Effector memory CD8-positive, alpha-beta T cell (primary cell): ENCODE measurements at regions not wholly inside any gene's neighbourhood (a gene's known extent, or its start where the extent isn't known, plus 50 kb on each side); places are given as distances from the start of the nearest gene placed in this dataset.

Source experiments
- ATAC-seq: fragments of 150-1000 bp; cut with Tn5 transposase; replicated peaks from 2 replicates; pipeline ENCODE4 v1.10.0; 2021; ENCODE audit warnings: mild to moderate bottlenecking, moderate library complexity
- DNase-seq, 3 experiments: peaks; one replicate each; pipeline ENCODE4 v3.0.0; 2021
- H3K27ac Mint-ChIP-seq, 2 donors: one replicate each; pipeline ENCODE4 v1.8.0; 2022; ENCODE audit warnings: mild to moderate bottlenecking in 2 of 2, mixed read lengths in 2 of 2, moderate library complexity in 2 of 2
- H3K27me3 Mint-ChIP-seq, 2 donors: one replicate each; pipeline ENCODE4 v1.8.0; 2022; ENCODE audit warnings: mixed read lengths in 2 of 2
- H3K36me3 Mint-ChIP-seq: one replicate; pipeline ENCODE4 v1.8.0; 2022; ENCODE audit warnings: mild to moderate bottlenecking, moderate library complexity, mixed read lengths; ENCODE audit not compliant: insufficient read depth
- H3K4me1 Mint-ChIP-seq, 2 donors: one replicate each; pipeline ENCODE4 v1.8.0; 2022; ENCODE audit warnings: low read depth in 2 of 2, mixed read lengths in 2 of 2
- H3K4me3 Mint-ChIP-seq, 2 donors: one replicate each; pipeline ENCODE4 v1.8.0; 2022; ENCODE audit warnings: mild to moderate bottlenecking in 2 of 2, mixed read lengths in 2 of 2, moderate library complexity in 2 of 2
- H3K9me3 Mint-ChIP-seq, 2 donors: one replicate each; pipeline ENCODE4 v1.8.0; 2022; ENCODE audit warnings: mixed read lengths in 2 of 2

- H3K4me3 Mint-ChIP-seq: no peak overlapping the region
- peaks cover 15 to 23% of the 10 kb centered on the region in 2 donors for H3K27me3 Mint-ChIP-seq
- H3K9me3 Mint-ChIP-seq: no peaks in the 10 kb centered on the region
These were observed 73.8 kb upstream of the FAM98A start for GRCh38 chr2:33672896-33673295.

GRCh38 chr2:33672389-33672788, 73.3 kb upstream of the FAM98A start:
- no peaks in the 10 kb centered on the region for H3K9me3 Mint-ChIP-seq
- DNase-seq (no peak), ATAC-seq (no peak)
- peaks cover 0 to 2% of the 10 kb centered on the region in 2 donors for H3K4me1 Mint-ChIP-seq
- H3K27me3 Mint-ChIP-seq: peaks cover 15 to 23% of the 10 kb centered on the region in 2 donors
- no peak overlapping the region for H3K4me3 Mint-ChIP-seq
- no peaks in the 10 kb centered on the region for H3K36me3 Mint-ChIP-seq
- no peak overlapping the region for H3K27ac Mint-ChIP-seq

More at GRCh38 chr2:33672896-33673295, 73.8 kb upstream of the FAM98A start:
- DNase-seq (no peak), ATAC-seq (no peak)
- no peaks in the 10 kb centered on the region for H3K36me3 Mint-ChIP-seq
- no peak overlapping the region for H3K27ac Mint-ChIP-seq
- H3K4me1 Mint-ChIP-seq: peaks cover 0 to 2% of the 10 kb centered on the region in 2 donors

GRCh38 chr2:33671198-33671597, 72.1 kb upstream of the FAM98A start:
- H3K4me3 Mint-ChIP-seq: no peak overlapping the region
- ATAC-seq (no peak), DNase-seq (no peak)
- H3K4me1 Mint-ChIP-seq: peaks cover 0 to 2% of the 10 kb centered on the region in 2 donors
- no peaks in the 10 kb centered on the region for H3K9me3 Mint-ChIP-seq
- H3K27me3 Mint-ChIP-seq: peaks cover 15 to 23% of the 10 kb centered on the region in 2 donors
- H3K36me3 Mint-ChIP-seq: no peaks in the 10 kb centered on the region
- H3K27ac Mint-ChIP-seq: no peak overlapping the region

GRCh38 chr2:33670392-33670937, 71.4 kb upstream of the FAM98A start:
- DNase-seq: no peak
- Mint-ChIP-seq H3K36me3 (no peaks in the 10 kb centered on the region), H3K4me3 (no peak overlapping the region), H3K9me3 (no peaks in the 10 kb centered on the region), H3K4me1 (peaks cover 0 to 2% of the 10 kb centered on the region in 2 donors), H3K27ac (no peak overlapping the region), H3K27me3 (peaks cover 15 to 23% of the 10 kb centered on the region in 2 donors)
- ATAC-seq: no peak

- Mint-ChIP-seq H3K27me3 (peaks cover 15% of the 10 kb centered on the region in 2 donors), H3K4me1 (no peaks in the 10 kb centered on the region), H3K27ac (no peak overlapping the region), H3K9me3 (no peaks in the 10 kb centered on the region), H3K4me3 (no peak overlapping the region), H3K36me3 (no peaks in the 10 kb centered on the region)
- ATAC-seq: no peak
- DNase-seq: no peak
These were observed 67.8 kb upstream of the FAM98A start for GRCh38 chr2:33666879-33667278.

- H3K27me3 Mint-ChIP-seq: peaks cover 1 to 7% of the 10 kb centered on the region in 2 donors
- H3K27ac Mint-ChIP-seq: no peak overlapping the region
- H3K36me3 Mint-ChIP-seq: no peaks in the 10 kb centered on the region
- no peaks in the 10 kb centered on the region for H3K4me1 Mint-ChIP-seq
- DNase-seq: no peak
- no peak overlapping the region for H3K4me3 Mint-ChIP-seq
- no peak for ATAC-seq
- H3K9me3 Mint-ChIP-seq: no peaks in the 10 kb centered on the region
These were observed 65.9 kb upstream of the FAM98A start for GRCh38 chr2:33665039-33665438.

GRCh38 chr2:33660416-33661123, 61.5 kb upstream of the FAM98A start:
- DNase-seq: no peak
- Mint-ChIP-seq H3K36me3 (no peaks in the 10 kb centered on the region), H3K9me3 (no peaks in the 10 kb centered on the region), H3K4me1 (no peaks in the 10 kb centered on the region), H3K4me3 (no peak overlapping the region), H3K27ac (no peak overlapping the region), H3K27me3 (peaks cover 6 to 11% of the 10 kb centered on the region in 2 donors)
- ATAC-seq: no peak

GRCh38 chr2:33655626-33656320, 56.7 kb upstream of the FAM98A start:
- no peak overlapping the region for H3K27ac Mint-ChIP-seq
- DNase-seq (no peak), ATAC-seq (no peak)
- H3K4me3 Mint-ChIP-seq: no peak overlapping the region
- no peaks in the 10 kb centered on the region for H3K4me1 Mint-ChIP-seq
- peaks cover 18 to 23% of the 10 kb centered on the region in 2 donors for H3K27me3 Mint-ChIP-seq
- H3K9me3 Mint-ChIP-seq: no peaks in the 10 kb centered on the region
- H3K36me3 Mint-ChIP-seq: no peaks in the 10 kb centered on the region

GRCh38 chr2:33652830-33653229, 53.7 kb upstream of the FAM98A start:
- Mint-ChIP-seq H3K4me3 (no peak overlapping the region), H3K27ac (no peak overlapping the region), H3K4me1 (no peaks in the 10 kb centered on the region), H3K27me3 (peaks cover 18 to 35% of the 10 kb centered on the region in 2 donors), H3K9me3 (no peaks in the 10 kb centered on the region), H3K36me3 (no peaks in the 10 kb centered on the region)
- DNase-seq: no peak
- no peak for ATAC-seq

- no peaks in the 10 kb centered on the region for H3K36me3 Mint-ChIP-seq
- H3K27ac Mint-ChIP-seq: no peak overlapping the region
- H3K4me3 Mint-ChIP-seq: no peak overlapping the region
- peaks cover 12 to 41% of the 10 kb centered on the region in 2 donors for H3K27me3 Mint-ChIP-seq
- DNase-seq (no peak), ATAC-seq (no peak)
- H3K4me1 Mint-ChIP-seq: no peaks in the 10 kb centered on the region
- H3K9me3 Mint-ChIP-seq: peaks cover 0 to under 1% of the 10 kb centered on the region in 2 donors
These were observed 51.1 kb upstream of the FAM98A start for GRCh38 chr2:33650171-33650570.
